PC-3 (cell line): ENCODE measurements at regions not wholly inside any gene's neighbourhood (a gene's known extent, or its start where the extent isn't known, plus 50 kb on each side); places are given as distances from the start of the nearest gene placed in this dataset.

ENCODE experiments used
- ATAC-seq: fragments of 200-7000 bp; cut with Tn5 transposase; 2 replicates; pipeline ENCODE4 v1.9.1; 2020; ENCODE audit warnings: mild to moderate bottlenecking, moderate library complexity
- BruUV-seq: library from RNA; stranded (reverse); fragments of 400-500 nt; replicated peaks from 2 replicates; lab custom pipeline; 2021; lab: Mats Ljungman, UMichigan
- CTCF ChIA-PET: fragments of 300-600 bp; sonication (Branson Sonifier 250); formaldehyde crosslinking; loops from one replicate; lab custom pipeline; 2022; ENCODE audit warnings: antibody characterized with exemption; lab: Charles Lee
- POLR2A ChIA-PET: fragments of 300-600 bp; sonication (Branson Sonifier 250); formaldehyde crosslinking; loops from one replicate; lab custom pipeline; 2022; ENCODE audit warnings: antibody characterized with exemption; ENCODE audit not compliant: unreplicated experiment; lab: Charles Lee
- DNase-seq: peaks from one replicate; pipeline ENCODE4 v3.0.0-alpha.2; 2015
- H2AFZ ChIP-seq: fragments of 300-600 bp; sonication (generic); 2 replicates; pipeline ENCODE4 v1.6.0; 2016; ENCODE audit warnings: antibody characterized with exemption, low read length
- H3F3A ChIP-seq: fragments of 300-600 bp; sonication (generic); one replicate; pipeline ENCODE4 v1.6.0; 2017; ENCODE audit warnings: antibody characterized with exemption, low read length, control low read depth, mild to moderate bottlenecking; ENCODE audit not compliant: unreplicated experiment
- H3K27ac ChIP-seq: fragments of 300-600 bp; sonication (generic); 2 replicates; pipeline ENCODE4 v1.5.1; 2016; ENCODE audit warnings: mild to moderate bottlenecking, low read length
- H3K27me3 ChIP-seq: fragments of 300-600 bp; sonication (generic); 2 replicates; pipeline ENCODE4 v1.6.1; 2016; ENCODE audit warnings: low read length, mixed read lengths
- H3K36me3 ChIP-seq: fragments of 300-600 bp; sonication (generic); 2 replicates; pipeline ENCODE4 v1.6.1; 2016; ENCODE audit warnings: low read depth, mixed run types, low read length, mixed read lengths
- H3K4me1 ChIP-seq: fragments of 300-600 bp; sonication (generic); 2 replicates; pipeline ENCODE4 v1.5.1; 2016; ENCODE audit warnings: low read length; ENCODE audit not compliant: insufficient read depth
- H3K4me2 ChIP-seq: fragments of 300-600 bp; sonication (generic); 2 replicates; pipeline ENCODE4 v1.6.0; 2016; ENCODE audit warnings: low read length
- H3K4me3 ChIP-seq: fragments of 300-600 bp; sonication (generic); 2 replicates; pipeline ENCODE4 v1.5.1; 2016; ENCODE audit warnings: mild to moderate bottlenecking, low read length, mixed read lengths
- H3K79me2 ChIP-seq: fragments of 300-600 bp; sonication (generic); 2 replicates; pipeline ENCODE4 v1.6.1; 2017; ENCODE audit warnings: low read length, mixed read lengths
- H3K9ac ChIP-seq: fragments of 300-600 bp; sonication (generic); 2 replicates; pipeline ENCODE4 v1.6.0; 2016; ENCODE audit warnings: mild to moderate bottlenecking, low read length
- H3K9me2 ChIP-seq: fragments of 300-600 bp; sonication (generic); replicated peaks from 2 replicates; pipeline ENCODE4 v1.6.1; 2016; ENCODE audit warnings: mixed run types, low read length, mixed read lengths
- H3K9me3 ChIP-seq: fragments of 300-600 bp; sonication (generic); 2 replicates; pipeline ENCODE4 v1.6.1; 2016; ENCODE audit warnings: low read length, mixed read lengths
- H4K20me1 ChIP-seq: fragments of 300-600 bp; sonication (generic); 2 replicates; pipeline ENCODE4 v1.6.1; 2016; ENCODE audit warnings: low read length, mixed read lengths
- EZH2 ChIP-seq: fragments of 300-600 bp; sonication (generic); IDR thresholded peaks from one replicate; pipeline ENCODE4 v1.6.1; 2017; ENCODE audit warnings: antibody characterized with exemption, mild to moderate bottlenecking, low read length; ENCODE audit not compliant: unreplicated experiment
- EZH2phosphoT487 ChIP-seq: fragments of 300-600 bp; sonication (generic); IDR thresholded peaks from 2 replicates; pipeline ENCODE4 v1.6.1; 2018; ENCODE audit warnings: mild to moderate bottlenecking, antibody characterized with exemption, low read length, borderline replicate concordance
- intact Hi-C: fragments of 100-400 bp; cut with micrococcal nuclease; formaldehyde crosslinking; loops from 2 replicates; pipeline ENCODE4 v1.9.0; 2023
- TF ChIP-seq, protein P1 (sequence below): fragments of 300-600 bp; sonication (generic); conservative IDR thresholded peaks from 2 replicates; pipeline ENCODE4 v1.5.1; 2017; ENCODE audit warnings: antibody characterized with exemption, low read depth, mild to moderate bottlenecking, low read length

DNA sequence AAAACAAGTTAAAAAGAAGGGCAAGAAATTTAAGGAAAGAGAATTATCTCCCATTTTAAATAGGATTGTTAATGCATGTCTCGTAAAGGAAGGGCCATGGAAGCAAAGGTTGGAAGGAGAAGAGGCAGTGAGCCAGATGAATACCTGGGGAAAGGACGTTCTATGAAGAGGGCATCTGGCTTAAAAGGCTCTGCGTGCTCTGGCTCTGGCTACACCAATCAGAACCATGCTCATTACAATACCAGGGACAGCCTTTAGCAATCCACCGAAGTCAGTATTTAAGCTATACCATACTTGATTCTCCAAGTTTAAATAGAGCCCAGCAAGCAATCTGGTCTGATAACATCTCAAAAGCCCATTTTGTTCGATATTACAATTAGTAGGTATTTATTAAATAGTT lies 58.5 kb upstream of the C1orf87 start:
- BruUV-seq: no TSS peak
- Histone ChIP-seq H3K27me3 (peaks cover 20% of the 10 kb centered on the region; the same call in 1 of the 2 replicates), H2AFZ (no peak overlapping the region), H3K4me2 (no peak overlapping the region), H3K9me2 (no peaks in the 10 kb centered on the region), H3K4me1 (no peaks in the 10 kb centered on the region), H3K9me3 (no peaks in the 10 kb centered on the region), H3K79me2 (no peaks in the 10 kb centered on the region), H4K20me1 (no peaks in the 10 kb centered on the region), H3K36me3 (no peaks in the 10 kb centered on the region), H3K27ac (no peak overlapping the region), H3K4me3 (no peak overlapping the region), H3F3A (no peaks in the 10 kb centered on the region), H3K9ac (no peak overlapping the region)
- CTCF ChIA-PET: no interaction called here
- no peak for TF ChIP-seq EZH2phosphoT487
- TF ChIP-seq, protein P1, sequence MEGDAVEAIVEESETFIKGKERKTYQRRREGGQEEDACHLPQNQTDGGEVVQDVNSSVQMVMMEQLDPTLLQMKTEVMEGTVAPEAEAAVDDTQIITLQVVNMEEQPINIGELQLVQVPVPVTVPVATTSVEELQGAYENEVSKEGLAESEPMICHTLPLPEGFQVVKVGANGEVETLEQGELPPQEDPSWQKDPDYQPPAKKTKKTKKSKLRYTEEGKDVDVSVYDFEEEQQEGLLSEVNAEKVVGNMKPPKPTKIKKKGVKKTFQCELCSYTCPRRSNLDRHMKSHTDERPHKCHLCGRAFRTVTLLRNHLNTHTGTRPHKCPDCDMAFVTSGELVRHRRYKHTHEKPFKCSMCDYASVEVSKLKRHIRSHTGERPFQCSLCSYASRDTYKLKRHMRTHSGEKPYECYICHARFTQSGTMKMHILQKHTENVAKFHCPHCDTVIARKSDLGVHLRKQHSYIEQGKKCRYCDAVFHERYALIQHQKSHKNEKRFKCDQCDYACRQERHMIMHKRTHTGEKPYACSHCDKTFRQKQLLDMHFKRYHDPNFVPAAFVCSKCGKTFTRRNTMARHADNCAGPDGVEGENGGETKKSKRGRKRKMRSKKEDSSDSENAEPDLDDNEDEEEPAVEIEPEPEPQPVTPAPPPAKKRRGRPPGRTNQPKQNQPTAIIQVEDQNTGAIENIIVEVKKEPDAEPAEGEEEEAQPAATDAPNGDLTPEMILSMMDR: no peak
- no peak for TF ChIP-seq EZH2
- intact Hi-C loops: no loop called here
- no peak for DNase-seq
- POLR2A ChIA-PET: no interaction called here
- ATAC-seq: no peak

DNA sequence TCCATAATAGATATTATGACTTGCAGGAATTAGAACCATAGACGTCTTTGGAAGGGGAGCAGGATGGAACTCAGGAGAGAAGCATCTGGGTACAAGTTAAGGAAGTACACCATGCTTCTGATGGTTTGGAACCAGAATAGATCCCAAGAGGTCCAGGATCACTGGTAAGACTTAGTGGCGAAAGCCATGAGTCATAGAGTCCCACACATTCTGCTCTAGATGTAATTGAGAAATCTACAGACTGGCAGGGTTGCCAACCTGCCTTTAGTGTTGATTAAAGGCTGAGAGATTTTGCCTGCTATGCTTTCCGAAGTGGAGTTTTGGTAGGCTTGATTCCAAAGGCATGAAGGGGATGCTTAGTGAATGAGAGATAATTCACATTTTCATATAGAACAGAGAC lies 57.1 kb upstream of the C1orf87 start:
- no peaks in the 10 kb centered on the region for H3K36me3 ChIP-seq
- H3K4me2 ChIP-seq: no peak overlapping the region
- no peaks in the 10 kb centered on the region for H3K9me3 ChIP-seq
- no TSS peak for BruUV-seq
- no peak for TF ChIP-seq EZH2
- no peak for TF ChIP-seq EZH2phosphoT487
- TF ChIP-seq, protein P1: no peak
- H3K4me1 ChIP-seq: no peaks in the 10 kb centered on the region
- no peaks in the 10 kb centered on the region for H3F3A ChIP-seq
- DNase-seq (peak; percentile 4), ATAC-seq (no peak)
- H3K79me2 ChIP-seq: no peaks in the 10 kb centered on the region
- peaks cover 31% of the 10 kb centered on the region for H3K27me3 ChIP-seq
- H3K4me3 ChIP-seq: no peak overlapping the region
- no peak overlapping the region for H2AFZ ChIP-seq
- no peaks in the 10 kb centered on the region for H4K20me1 ChIP-seq
- POLR2A ChIA-PET: no interaction called here
- CTCF ChIA-PET: no interaction called here
- intact Hi-C loops: no loop called here
- H3K9me2 ChIP-seq: no peaks in the 10 kb centered on the region
- H3K27ac ChIP-seq: no peak overlapping the region
- H3K9ac ChIP-seq: no peak overlapping the region

DNA sequence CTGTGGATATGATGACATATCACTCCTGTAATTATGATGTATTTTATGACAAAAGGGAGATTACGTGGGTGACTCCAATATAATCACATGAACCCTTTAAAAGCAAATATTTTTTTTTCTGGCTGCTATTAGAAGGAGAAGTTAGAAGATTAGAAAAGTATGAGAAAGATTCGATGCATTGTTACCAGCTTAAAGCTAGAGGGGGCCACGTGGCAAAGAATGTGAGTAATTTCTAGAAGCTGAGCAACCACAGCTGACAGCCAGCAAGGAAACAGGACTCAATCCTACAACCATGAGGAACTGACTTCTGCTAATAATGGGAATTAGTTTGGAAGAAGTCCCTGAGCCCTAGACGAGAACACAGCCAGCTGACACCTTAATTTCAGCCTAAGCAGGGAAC lies 56.3 kb upstream of the C1orf87 start:
- no peaks in the 10 kb centered on the region for H3F3A ChIP-seq
- ChIA-PET CTCF (no interaction called here), POLR2A (no interaction called here)
- no peaks in the 10 kb centered on the region for H3K79me2 ChIP-seq
- no peaks in the 10 kb centered on the region for H3K9me3 ChIP-seq
- no peaks in the 10 kb centered on the region for H3K9me2 ChIP-seq
- H3K4me3 ChIP-seq: no peak overlapping the region
- H3K4me1 ChIP-seq: no peaks in the 10 kb centered on the region
- H3K27me3 ChIP-seq: peaks cover 34% of the 10 kb centered on the region
- no peak overlapping the region for H3K4me2 ChIP-seq
- intact Hi-C loops: no loop called here
- H4K20me1 ChIP-seq: no peaks in the 10 kb centered on the region
- H3K36me3 ChIP-seq: no peaks in the 10 kb centered on the region
- DNase-seq (no peak), ATAC-seq (no peak)
- H2AFZ ChIP-seq: no peak overlapping the region
- BruUV-seq: no TSS peak
- H3K27ac ChIP-seq: no peak overlapping the region
- TF ChIP-seq EZH2phosphoT487: no peak
- no peak for TF ChIP-seq EZH2
- TF ChIP-seq, protein P1: no peak
- H3K9ac ChIP-seq: no peak overlapping the region
